GM21723 (cell line): ENCODE measurements at regions not wholly inside any gene's neighbourhood (a gene's known extent, or its start where the extent isn't known, plus 50 kb on each side); places are given as distances from the start of the nearest gene placed in this dataset.

Experiments used
- ATAC-seq: cut with Tn5 transposase; IDR thresholded peaks from one replicate; pipeline ENCODE4 v1.9.1; 2021; ENCODE audit warnings: mild to moderate bottlenecking, moderate library complexity; ENCODE audit not compliant: unreplicated experiment

DNA sequence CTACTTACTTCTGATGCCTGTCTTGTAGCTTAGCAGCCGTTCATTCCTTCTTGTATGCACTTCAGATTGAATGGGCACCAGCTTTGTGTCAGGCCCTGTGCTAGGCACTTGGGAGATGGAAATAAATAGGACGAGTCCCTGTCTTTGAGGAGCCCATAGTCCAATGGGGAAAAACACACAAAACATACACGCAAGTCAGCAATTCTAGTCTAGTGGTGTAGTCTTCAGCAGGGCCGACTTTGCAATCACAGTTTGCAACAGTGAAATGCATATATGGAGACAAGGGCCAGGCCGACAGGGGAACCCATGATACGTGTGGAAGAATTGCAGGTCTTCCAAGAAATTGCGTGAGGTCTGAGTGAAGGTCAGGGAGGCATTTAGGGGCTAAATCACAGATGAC is 262.6 kb downstream of the MAF start:
- ATAC-seq = no peak

DNA sequence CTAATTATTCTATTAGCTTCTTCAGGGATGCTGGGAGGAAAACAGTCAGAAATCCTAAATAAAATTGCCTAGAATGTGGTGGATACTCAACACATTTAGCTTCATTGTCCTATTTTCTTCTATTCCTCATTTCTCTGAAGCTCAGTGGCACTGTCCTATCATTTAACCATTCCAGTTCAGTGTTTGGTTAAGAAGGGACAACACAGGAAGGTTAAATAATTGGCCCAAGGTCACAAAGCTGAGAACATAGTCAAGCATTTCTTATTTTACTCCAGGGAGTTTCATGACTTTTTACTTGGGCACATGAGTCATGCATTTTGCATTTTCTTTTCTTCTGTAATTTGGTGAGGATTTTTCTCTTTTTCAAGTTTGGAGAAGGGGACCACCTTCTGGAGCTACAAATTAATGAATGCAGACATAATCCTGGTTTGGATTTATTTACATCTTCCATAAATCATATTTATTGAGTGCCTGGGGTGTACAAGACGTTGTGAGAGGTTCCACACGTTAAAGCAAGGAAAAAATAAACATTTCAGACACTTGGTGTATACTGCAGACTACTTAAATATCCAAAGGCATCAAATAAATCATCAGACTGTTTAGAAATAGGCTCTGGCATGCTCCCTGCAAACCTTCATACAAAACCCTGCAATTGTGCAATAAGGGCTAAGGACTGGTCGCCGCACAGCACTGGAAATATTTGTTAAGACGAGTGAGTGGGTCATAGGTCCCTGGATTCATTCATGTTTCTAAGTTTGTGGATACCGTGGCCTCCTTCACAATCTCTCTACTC is 263.9 kb downstream of the MAF start:
- no peak for ATAC-seq

GRCh38 chr16:79334127-79334526 is 266.4 kb downstream of the MAF start:
- ATAC-seq = no peak

DNA sequence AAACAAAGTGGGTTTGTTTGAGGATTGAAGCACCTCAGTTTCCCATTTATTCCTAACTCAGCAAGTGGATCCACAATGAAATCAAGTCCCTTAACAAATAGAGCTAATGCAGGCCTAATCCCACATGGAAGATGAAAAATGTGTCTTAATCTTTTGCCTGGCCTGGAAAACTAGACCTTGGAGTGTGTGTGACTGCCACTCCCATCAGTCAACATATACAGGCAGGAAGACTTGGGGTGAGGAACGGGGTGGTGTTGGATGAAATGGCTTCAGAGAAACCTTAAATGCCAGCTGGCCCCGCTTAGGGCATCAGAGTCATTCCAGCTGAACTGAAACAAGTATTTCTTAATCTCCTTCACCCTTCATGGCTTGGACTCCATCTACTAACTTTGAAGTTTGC is 269.5 kb downstream of the MAF start:
- no peak for ATAC-seq

GRCh38 chr16:79329967-79330366 is 270.6 kb downstream of the MAF start:
- ATAC-seq = no peak

DNA sequence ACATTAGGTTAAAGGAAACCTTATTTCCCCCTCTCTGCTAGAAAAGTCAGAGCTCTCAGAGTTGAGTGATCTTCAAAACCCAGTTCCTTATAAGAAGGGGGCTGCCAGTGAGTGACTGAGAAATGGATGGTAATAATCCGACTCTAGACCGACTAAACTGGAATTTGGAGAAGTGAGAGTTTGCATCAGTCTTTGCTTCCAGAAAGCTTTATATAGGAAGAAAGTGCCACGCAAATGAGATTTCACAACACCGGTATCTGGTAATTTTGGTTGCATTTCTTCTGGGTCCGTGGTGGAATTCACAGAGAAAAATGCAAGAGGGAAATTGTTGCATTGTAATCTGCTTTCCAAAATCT is 271.4 kb downstream of the MAF start:
- ATAC-seq = no peak

DNA sequence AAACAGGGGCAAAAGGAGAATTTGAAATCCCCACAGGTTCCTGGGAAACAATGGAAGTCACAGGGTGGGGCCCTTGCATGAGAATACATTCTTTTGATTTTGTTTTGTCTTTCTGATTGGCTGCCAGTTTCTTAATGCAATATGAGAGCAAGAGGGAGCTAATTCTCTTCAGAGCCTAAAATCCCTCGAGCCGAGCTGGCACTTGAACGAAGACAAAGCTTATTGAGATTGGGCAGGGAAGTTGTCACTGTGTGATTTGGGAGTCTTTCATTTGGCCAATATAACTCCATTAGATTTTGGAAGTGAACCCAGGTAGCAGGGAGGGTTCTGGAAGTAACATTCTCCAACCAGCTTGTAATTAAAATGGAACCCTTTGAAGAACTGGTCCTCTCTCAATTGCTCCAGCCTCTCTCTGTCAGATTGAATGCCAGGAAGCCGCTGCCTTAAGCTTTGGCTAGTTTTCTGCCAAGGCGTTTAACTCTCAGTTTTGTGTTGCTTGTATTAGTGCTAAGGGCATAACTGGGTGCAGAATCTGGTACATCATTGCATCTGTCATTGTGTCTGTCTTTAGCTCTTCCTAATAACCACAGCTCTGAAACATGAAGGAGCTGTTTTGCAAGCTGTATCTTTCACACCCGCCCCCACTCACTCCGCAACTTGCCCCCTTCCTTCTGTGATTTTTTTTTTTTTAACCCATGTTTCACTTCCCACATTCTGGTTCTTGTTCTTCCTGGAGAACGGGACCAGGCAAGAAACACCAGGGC is 272.0 kb downstream of the MAF start:
- no peak for ATAC-seq

DNA sequence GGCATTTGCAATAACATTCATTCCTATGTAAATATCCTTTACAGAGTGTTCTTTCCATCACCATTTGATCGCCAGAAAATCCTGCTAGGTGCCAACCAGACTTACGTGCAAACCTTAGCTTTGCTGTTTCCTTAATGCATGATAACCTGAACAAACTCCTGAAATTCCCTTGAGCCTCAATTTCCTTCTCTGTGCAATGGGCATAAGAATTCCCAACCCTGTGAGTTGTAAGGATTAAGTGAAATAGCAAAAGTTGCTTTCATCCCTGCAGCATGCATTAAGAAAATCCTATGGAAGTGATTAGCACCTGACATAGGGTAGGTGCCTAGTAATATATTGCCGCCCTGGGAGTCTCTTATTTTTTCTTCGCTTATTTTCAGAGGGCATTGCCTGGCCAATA is 272.7 kb downstream of the MAF start:
- ATAC-seq = no peak

DNA sequence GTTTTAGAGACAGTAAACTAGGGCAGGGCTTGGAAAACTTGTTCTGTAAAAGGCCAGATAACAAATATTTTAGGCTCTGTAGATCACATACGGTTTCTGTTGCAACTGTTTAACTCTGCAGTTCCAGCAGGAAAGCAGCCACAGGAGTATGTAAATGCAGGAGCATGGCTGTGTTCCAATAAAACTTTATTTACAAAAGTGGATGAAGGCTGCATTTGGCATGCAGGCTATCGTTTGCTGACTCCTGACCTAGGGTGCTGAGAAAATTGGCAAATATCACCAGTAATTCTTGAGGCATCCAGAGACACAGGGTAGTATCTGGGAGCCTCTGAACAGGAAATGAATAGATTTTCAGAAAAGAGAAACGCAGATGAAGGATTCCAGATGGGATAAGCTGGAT is 274.0 kb downstream of the MAF start:
- no peak for ATAC-seq

DNA sequence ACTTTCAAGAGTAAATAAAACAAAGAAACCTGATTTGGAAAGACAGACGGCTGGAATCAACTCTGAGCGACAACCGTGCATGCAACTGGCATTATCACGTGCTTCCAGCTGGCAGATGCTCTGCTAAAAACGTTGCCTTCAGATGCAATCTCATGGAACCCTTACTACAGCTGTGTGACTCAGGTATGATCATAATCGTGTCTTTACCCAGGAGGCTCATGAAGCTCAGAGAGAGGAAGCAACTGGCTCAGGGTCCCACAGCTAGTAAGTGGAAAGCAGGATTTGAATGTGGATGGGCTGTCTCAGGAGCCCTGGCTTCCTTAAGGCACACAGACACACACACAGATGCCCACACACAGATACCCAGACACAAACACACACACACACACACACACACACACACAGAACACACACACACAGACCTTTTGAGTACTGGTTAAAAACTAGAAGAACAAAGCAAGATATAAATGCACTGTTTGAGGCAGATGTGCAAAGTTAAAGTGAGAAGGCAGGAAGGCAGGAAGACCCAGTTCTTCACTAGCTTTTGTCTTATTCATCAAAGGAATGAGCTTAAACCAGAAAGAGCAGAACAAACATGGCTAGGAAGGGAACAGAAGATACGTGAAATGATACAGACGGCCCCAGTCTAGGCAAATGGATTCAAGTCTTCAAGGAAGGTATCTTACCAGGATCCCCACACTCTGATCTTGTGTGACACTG is 275.2 kb downstream of the MAF start:
- ATAC-seq = no peak

GRCh38 chr16:79320956-79321355 is 279.6 kb downstream of the MAF start:
- no peak for ATAC-seq

DNA sequence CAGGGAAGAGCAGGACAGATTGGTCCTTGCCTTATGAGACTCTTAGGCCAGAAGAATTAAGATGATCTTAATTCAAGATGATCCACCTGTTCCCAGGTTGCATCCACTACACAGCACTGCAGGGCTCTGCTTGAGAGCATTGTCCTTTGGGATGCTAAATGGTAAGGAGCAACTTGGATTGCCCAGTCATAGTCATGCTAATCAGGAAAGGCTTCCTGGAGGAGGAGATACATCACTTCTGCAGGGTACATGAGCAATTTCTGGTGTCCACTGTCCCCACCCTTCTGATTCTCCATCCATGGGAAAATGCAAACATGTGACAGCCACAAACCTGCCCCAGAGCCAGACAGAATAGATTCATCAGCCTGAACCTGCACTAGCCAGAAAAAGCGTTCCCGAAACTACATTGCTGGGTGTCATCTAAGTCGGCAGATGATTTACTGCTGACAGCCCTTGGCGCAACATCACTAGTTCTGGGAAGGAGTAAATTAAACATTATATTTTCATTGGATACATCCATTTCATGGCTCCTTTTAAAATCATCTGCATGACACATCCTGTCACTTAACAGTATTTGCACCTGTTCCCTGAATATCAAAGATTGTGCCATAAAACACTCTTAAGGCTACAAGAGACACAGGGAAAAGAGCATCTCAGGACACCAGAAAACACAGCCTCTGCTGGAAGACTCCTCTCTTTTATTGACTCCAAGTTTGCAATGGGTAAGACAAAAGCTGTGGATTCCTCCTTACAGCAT is 282.2 kb downstream of the MAF start:
- ATAC-seq = no peak

- ATAC-seq = no peak
Observed at GRCh38 chr16:79317521-79317920, 283.0 kb downstream of the MAF start.

DNA sequence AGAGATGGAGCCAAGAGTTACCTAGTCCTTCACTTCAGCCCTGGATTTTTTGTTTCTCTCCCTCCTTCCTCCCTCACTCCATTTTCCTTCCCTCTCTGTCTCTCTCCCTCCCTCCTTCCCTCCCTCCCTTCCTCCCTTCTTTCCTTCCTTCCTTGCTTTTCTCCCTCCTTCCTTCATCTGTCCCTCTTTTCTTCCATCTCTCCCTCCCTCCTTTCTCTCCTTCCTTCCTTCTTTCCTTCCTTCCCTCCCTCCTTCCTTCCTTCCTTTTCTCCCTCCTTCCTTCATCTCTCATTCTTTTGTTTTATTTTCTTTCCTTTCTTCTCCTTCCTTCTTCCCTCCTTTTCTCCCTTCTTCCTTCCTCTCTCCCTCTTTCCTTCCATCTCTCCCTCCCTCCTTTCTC is 283.5 kb downstream of the MAF start:
- no peak for ATAC-seq

GRCh38 chr16:79316004-79316458 is 284.5 kb downstream of the MAF start:
- ATAC-seq = peak; percentile 86

GRCh38 chr16:79312502-79312901 is 288.0 kb downstream of the MAF start:
- no peak for ATAC-seq

GRCh38 chr16:79310710-79311109 is 289.8 kb downstream of the MAF start:
- ATAC-seq = no peak

GRCh38 chr16:79309606-79310005 is 290.9 kb downstream of the MAF start:
- ATAC-seq = no peak

DNA sequence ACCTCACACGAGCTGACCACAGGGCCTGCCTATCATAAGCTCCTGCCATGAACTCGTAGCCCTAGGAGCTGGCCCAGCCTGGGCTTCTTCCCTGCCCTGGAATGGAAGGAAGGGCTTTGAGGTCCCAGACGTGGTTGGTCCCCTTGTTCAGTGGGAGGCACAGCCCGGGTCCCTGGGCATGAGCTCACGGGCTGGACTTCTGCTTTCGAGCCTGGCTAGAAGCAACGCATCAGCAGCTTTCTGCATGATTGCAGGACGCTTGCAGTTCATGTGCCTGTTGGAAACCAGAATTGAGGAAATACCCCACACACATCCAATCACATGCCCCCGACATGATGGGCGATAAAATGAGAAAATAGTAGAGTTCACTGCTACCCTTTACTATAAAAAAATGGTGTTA is 293.3 kb downstream of the MAF start:
- ATAC-seq = no peak

DNA sequence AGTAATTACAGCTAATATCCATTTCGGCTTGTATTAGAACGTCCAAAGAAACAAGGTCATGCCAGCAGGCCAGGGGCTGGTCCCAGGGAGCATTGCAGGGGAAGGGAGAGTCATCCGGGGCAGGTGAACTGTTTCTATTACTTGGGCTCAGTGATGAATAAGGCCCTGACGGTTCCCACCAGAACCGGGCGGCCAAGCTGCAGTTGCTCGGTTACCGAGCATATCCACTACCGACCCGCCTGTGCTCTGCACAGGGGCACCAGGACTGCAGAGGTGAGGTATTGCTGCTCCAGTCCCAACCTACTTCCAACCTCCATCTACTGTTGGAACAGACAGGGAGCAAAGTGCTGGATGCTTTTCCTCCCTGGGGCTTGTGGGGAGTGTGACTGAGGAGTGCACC is 295.5 kb downstream of the MAF start:
- no peak for ATAC-seq

GRCh38 chr16:79303959-79304387 is 296.6 kb downstream of the MAF start:
- ATAC-seq = no peak
